ENCODE measurements at regions not wholly inside any gene's neighbourhood (a gene's known extent, or its start where the extent isn't known, plus 50 kb on each side); places are given as distances from the start of the nearest gene placed in this dataset.

DNA sequence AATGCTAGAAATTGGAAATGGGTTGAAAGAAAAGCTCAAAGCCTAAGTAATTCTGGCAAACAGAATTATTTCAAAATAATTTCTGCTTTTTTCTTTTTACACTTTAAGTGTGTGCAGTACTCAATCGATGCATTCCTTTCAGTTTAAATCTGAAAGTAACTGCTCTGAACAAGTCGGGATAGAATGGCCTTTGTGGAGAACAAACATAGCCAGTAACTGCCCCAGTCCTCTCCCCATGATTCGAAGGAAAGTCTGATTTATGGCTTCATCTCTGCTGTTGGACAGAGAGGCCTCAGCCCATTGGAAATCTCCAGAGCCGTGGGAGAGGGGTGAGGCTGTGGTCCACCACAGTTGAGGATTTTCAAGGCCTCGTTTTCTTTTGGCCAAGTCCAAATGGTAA, 174.0 kb upstream of the TLL1 start:
- H3K4me1 ChIP-seq (ENCODE audit: control insufficient read depth, insufficient read depth, low read length): no peaks in the 10 kb centered on the region
- no peak for ATAC-seq
- TF ChIP-seq SIN3A (IDR thresholded peaks at IDR 0.05; ENCODE audit: borderline replicate concordance, insufficient read depth, low read depth, low read length) (no peak), TCF7L2 (IDR thresholded peaks at IDR 0.05; ENCODE audit: low read depth, low read length) (no peak), POLR2AphosphoS5 (IDR thresholded peaks at IDR 0.05; ENCODE audit: low read depth, low read length) (no peak)
- TF ChIP-seq, protein P1, sequence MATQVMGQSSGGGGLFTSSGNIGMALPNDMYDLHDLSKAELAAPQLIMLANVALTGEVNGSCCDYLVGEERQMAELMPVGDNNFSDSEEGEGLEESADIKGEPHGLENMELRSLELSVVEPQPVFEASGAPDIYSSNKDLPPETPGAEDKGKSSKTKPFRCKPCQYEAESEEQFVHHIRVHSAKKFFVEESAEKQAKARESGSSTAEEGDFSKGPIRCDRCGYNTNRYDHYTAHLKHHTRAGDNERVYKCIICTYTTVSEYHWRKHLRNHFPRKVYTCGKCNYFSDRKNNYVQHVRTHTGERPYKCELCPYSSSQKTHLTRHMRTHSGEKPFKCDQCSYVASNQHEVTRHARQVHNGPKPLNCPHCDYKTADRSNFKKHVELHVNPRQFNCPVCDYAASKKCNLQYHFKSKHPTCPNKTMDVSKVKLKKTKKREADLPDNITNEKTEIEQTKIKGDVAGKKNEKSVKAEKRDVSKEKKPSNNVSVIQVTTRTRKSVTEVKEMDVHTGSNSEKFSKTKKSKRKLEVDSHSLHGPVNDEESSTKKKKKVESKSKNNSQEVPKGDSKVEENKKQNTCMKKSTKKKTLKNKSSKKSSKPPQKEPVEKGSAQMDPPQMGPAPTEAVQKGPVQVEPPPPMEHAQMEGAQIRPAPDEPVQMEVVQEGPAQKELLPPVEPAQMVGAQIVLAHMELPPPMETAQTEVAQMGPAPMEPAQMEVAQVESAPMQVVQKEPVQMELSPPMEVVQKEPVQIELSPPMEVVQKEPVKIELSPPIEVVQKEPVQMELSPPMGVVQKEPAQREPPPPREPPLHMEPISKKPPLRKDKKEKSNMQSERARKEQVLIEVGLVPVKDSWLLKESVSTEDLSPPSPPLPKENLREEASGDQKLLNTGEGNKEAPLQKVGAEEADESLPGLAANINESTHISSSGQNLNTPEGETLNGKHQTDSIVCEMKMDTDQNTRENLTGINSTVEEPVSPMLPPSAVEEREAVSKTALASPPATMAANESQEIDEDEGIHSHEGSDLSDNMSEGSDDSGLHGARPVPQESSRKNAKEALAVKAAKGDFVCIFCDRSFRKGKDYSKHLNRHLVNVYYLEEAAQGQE (IDR thresholded peaks at IDR 0.05; ENCODE audit: insufficient read depth in 1 of 2, low read depth in 2 of 2, low read length in 1 of 2): no peak
- TF ChIP-seq, protein P2, sequence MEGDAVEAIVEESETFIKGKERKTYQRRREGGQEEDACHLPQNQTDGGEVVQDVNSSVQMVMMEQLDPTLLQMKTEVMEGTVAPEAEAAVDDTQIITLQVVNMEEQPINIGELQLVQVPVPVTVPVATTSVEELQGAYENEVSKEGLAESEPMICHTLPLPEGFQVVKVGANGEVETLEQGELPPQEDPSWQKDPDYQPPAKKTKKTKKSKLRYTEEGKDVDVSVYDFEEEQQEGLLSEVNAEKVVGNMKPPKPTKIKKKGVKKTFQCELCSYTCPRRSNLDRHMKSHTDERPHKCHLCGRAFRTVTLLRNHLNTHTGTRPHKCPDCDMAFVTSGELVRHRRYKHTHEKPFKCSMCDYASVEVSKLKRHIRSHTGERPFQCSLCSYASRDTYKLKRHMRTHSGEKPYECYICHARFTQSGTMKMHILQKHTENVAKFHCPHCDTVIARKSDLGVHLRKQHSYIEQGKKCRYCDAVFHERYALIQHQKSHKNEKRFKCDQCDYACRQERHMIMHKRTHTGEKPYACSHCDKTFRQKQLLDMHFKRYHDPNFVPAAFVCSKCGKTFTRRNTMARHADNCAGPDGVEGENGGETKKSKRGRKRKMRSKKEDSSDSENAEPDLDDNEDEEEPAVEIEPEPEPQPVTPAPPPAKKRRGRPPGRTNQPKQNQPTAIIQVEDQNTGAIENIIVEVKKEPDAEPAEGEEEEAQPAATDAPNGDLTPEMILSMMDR (IDR thresholded peaks at IDR 0.05): no peak
- no peaks in the 10 kb centered on the region for H3K36me3 ChIP-seq (ENCODE audit: control insufficient read depth, insufficient read depth, low read length)
- POLR2A ChIA-PET: no interaction called here
- intact Hi-C loops (cut with micrococcal nuclease; ENCODE audit: unreplicated experiment) (no loop called here), in situ Hi-C loops (cut with HindIII; ENCODE audit: low pct_unique_long_range_greater_than_20kb, low sequenced_read_pairs) (no loop called here)
- H3K4me3 ChIP-seq (ENCODE audit: low read depth in 2 of 2, low read length in 2 of 2): no peak overlapping the region
- BruUV-seq (replicated peaks): no TSS peak
- H3K27me3 ChIP-seq (ENCODE audit: control insufficient read depth, insufficient read depth, low read length): no peaks in the 10 kb centered on the region
- DNase-seq (ENCODE audit: low read depth, low spot score): no peak
- CTCF ChIA-PET: no interaction called here
- no peak overlapping the region for H3K27ac ChIP-seq (ENCODE audit: low read length)
- H3K9me3 ChIP-seq (ENCODE audit: control insufficient read depth, insufficient read depth, low read depth, low read length): no peaks in the 10 kb centered on the region

DNA sequence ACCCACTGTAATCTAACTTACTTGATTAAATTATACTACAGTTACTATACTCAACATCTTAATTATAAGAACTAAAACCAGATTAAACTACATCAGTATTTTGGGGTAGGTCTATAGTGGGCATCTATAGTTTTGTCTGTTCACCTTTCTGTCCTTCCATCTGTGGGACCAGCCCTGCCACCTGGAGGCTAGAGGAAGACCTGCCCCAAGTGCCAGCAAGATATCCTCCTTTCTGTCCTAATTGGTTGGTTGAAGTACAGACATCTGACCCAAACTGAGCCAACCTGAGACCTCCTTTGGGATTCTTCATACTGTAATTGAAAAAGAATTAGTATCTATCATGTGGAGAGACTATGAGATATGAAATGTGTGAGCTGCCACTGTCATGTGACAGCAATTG, 172.2 kb upstream of the TLL1 start:
- no peaks in the 10 kb centered on the region for H3K9me3 ChIP-seq (ENCODE audit: control insufficient read depth, insufficient read depth, low read depth, low read length)
- no peak overlapping the region for H3K4me3 ChIP-seq (ENCODE audit: low read depth in 2 of 2, low read length in 2 of 2)
- no peak for DNase-seq (ENCODE audit: low read depth, low spot score)
- no peak overlapping the region for H3K27ac ChIP-seq (ENCODE audit: low read length)
- intact Hi-C loops (cut with micrococcal nuclease; ENCODE audit: unreplicated experiment): no loop called here
- no peaks in the 10 kb centered on the region for H3K27me3 ChIP-seq (ENCODE audit: control insufficient read depth, insufficient read depth, low read length)
- in situ Hi-C loops (cut with HindIII; ENCODE audit: low pct_unique_long_range_greater_than_20kb, low sequenced_read_pairs): no loop called here
- BruUV-seq (replicated peaks): no TSS peak
- ATAC-seq: no peak
- no peaks in the 10 kb centered on the region for H3K4me1 ChIP-seq (ENCODE audit: control insufficient read depth, insufficient read depth, low read length)
- no peak for TF ChIP-seq POLR2AphosphoS5 (IDR thresholded peaks at IDR 0.05; ENCODE audit: low read depth, low read length)
- TF ChIP-seq, protein P1 (IDR thresholded peaks at IDR 0.05; ENCODE audit: insufficient read depth in 1 of 2, low read depth in 2 of 2, low read length in 1 of 2): no peak
- TF ChIP-seq SIN3A (IDR thresholded peaks at IDR 0.05; ENCODE audit: borderline replicate concordance, insufficient read depth, low read depth, low read length): no peak
- no peak for TF ChIP-seq TCF7L2 (IDR thresholded peaks at IDR 0.05; ENCODE audit: low read depth, low read length)
- TF ChIP-seq, protein P2 (IDR thresholded peaks at IDR 0.05): no peak; the same call in none of the 2 replicates
- H3K36me3 ChIP-seq (ENCODE audit: control insufficient read depth, insufficient read depth, low read length): no peaks in the 10 kb centered on the region
- ChIA-PET POLR2A (interaction anchor here (0.6 kb wide), 1 partner anchor 167 kb away, joined by 5 read pairs; no protein-coding TSS in a partner anchor), CTCF (interaction anchor here (0.6 kb wide), 1 partner anchor 167 kb away, joined by 3 read pairs; no protein-coding TSS in a partner anchor)
